Type B pancreatic cell (in vitro differentiated cells): ENCODE measurements at regions not wholly inside any gene's neighbourhood (a gene's known extent, or its start where the extent isn't known, plus 50 kb on each side); places are given as distances from the start of the nearest gene placed in this dataset.

Experiments
- DNase-seq: peaks from one replicate; pipeline ENCODE4 v3.0.0; 2021; ENCODE audit warnings: mixed read lengths; ENCODE audit not compliant: unreplicated experiment; ENCODE audit errors: extremely low spot score
- H3K27ac Mint-ChIP-seq: 2 replicates; pipeline ENCODE4 v1.8.0; 2021; ENCODE audit warnings: mild to moderate bottlenecking, mixed read lengths
- H3K27me3 Mint-ChIP-seq: 2 replicates; pipeline ENCODE4 v1.8.0; 2021; ENCODE audit warnings: mixed read lengths
- H3K36me3 Mint-ChIP-seq: 2 replicates; pipeline ENCODE4 v1.8.0; 2021; ENCODE audit warnings: mixed read lengths
- H3K4me1 Mint-ChIP-seq: one replicate; pipeline ENCODE4 v1.8.0; 2021; ENCODE audit warnings: mixed read lengths; ENCODE audit not compliant: unreplicated experiment
- H3K4me3 Mint-ChIP-seq: 2 replicates; pipeline ENCODE4 v1.8.0; 2021; ENCODE audit warnings: mild to moderate bottlenecking, mixed read lengths
- H3K9me3 Mint-ChIP-seq: 2 replicates; pipeline ENCODE4 v1.8.0; 2021; ENCODE audit warnings: mixed read lengths
- TF ChIP-seq, protein P1 (sequence below): fragments of 200-600 bp; sonication (generic); conservative IDR thresholded peaks from 2 replicates; pipeline ENCODE4 v1.5.0; 2021; ENCODE audit warnings: antibody characterized with exemption, mild to moderate bottlenecking

DNA sequence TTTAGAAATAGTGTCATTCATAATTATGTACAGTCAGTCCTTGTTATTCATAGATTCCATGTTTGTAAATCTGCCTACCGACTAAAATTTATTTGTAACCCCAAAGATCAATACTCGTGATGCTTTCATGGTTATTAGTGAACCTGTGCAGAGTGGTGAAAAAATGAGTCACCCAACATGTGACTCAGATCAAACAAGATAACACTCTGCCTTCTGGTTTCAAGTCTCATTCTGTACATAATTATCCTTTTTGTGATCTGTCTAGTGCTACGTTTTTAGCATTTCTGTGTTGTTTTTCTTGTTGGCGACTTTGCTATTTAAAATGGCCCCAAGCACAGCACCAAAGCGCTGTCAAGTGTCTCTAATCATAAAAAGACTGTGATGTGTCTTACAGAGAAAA, 274.7 kb downstream of the SUCLA2 start:
- no peaks in the 10 kb centered on the region for H3K36me3 Mint-ChIP-seq
- DNase-seq: no peak
- no peaks in the 10 kb centered on the region for H3K4me1 Mint-ChIP-seq
- TF ChIP-seq, protein P1, sequence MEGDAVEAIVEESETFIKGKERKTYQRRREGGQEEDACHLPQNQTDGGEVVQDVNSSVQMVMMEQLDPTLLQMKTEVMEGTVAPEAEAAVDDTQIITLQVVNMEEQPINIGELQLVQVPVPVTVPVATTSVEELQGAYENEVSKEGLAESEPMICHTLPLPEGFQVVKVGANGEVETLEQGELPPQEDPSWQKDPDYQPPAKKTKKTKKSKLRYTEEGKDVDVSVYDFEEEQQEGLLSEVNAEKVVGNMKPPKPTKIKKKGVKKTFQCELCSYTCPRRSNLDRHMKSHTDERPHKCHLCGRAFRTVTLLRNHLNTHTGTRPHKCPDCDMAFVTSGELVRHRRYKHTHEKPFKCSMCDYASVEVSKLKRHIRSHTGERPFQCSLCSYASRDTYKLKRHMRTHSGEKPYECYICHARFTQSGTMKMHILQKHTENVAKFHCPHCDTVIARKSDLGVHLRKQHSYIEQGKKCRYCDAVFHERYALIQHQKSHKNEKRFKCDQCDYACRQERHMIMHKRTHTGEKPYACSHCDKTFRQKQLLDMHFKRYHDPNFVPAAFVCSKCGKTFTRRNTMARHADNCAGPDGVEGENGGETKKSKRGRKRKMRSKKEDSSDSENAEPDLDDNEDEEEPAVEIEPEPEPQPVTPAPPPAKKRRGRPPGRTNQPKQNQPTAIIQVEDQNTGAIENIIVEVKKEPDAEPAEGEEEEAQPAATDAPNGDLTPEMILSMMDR: no peak
- H3K27ac Mint-ChIP-seq: no peak overlapping the region
- no peak overlapping the region for H3K4me3 Mint-ChIP-seq
- H3K27me3 Mint-ChIP-seq: no peaks in the 10 kb centered on the region
- H3K9me3 Mint-ChIP-seq: no peaks in the 10 kb centered on the region

DNA sequence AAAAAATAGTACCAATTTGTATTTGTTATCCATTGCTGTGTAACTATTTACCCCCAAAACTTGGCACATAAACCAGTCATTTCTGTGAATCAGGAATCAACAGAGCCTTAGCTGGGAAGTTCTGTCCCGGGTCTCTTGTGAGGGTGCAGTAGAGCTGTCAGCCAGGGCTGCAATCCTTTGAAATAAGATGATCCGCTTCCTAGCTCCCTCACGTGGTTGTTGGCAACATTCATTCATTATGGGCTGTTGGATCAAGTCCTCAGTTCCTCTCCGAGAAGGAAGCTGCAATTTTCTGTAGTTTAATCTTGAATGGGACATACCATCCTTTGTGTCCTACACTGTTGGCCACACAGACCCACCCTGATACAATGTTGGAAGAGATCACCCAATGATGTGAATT, 277.2 kb downstream of the SUCLA2 start:
- no peak overlapping the region for H3K4me3 Mint-ChIP-seq
- no peak for DNase-seq
- no peaks in the 10 kb centered on the region for H3K4me1 Mint-ChIP-seq
- no peak overlapping the region for H3K27ac Mint-ChIP-seq
- no peaks in the 10 kb centered on the region for H3K36me3 Mint-ChIP-seq
- TF ChIP-seq, protein P1: no peak
- no peaks in the 10 kb centered on the region for H3K9me3 Mint-ChIP-seq
- H3K27me3 Mint-ChIP-seq: no peaks in the 10 kb centered on the region

DNA sequence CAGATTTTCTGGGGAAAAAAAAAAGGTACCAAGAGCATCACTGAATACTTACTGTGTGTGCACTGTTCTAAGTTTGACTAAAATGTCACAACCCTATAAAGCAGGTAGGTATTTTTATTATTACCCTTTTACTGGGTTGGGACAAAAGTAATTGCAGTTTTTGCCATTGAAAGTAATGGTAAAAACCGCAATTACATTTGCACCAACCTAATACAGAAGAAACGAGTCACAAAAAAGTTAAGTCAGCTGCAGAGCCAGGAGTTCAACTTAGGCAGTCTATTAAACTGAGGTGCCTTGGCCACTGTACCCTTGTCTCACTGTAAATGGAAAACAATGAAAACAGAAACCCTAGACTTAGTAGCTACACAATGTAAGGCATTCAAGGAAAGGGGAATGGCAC, 281.9 kb downstream of the SUCLA2 start:
- H3K36me3 Mint-ChIP-seq: no peaks in the 10 kb centered on the region
- no peak for DNase-seq
- no peak overlapping the region for H3K4me3 Mint-ChIP-seq
- H3K27me3 Mint-ChIP-seq: no peaks in the 10 kb centered on the region
- TF ChIP-seq, protein P1: no peak
- H3K9me3 Mint-ChIP-seq: no peaks in the 10 kb centered on the region
- H3K4me1 Mint-ChIP-seq: no peaks in the 10 kb centered on the region
- no peak overlapping the region for H3K27ac Mint-ChIP-seq

DNA sequence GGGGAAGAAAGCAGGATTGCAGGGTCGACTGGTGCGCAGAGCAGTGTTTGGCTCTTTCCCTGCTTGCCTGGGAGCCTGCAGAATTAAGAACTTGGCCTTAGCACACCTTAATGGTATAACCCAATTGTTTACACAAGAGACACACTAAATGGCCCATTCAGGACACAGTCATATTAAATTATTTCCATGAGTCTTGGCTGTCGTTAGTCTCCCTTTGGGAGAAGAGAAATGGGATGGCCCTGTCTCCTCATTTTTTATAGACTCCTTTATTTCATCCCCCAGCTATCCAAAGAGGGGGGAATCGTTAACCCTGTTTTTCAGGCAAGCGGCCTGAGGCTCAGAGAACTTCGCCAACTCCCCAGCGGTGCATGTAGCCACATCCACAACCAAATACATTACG, 282.5 kb downstream of the SUCLA2 start:
- DNase-seq: no peak
- Mint-ChIP-seq H3K4me3 (no peak overlapping the region), H3K36me3 (no peaks in the 10 kb centered on the region), H3K27ac (no peak overlapping the region), H3K9me3 (no peaks in the 10 kb centered on the region), H3K4me1 (no peaks in the 10 kb centered on the region), H3K27me3 (no peaks in the 10 kb centered on the region)
- TF ChIP-seq, protein P1: no peak

DNA sequence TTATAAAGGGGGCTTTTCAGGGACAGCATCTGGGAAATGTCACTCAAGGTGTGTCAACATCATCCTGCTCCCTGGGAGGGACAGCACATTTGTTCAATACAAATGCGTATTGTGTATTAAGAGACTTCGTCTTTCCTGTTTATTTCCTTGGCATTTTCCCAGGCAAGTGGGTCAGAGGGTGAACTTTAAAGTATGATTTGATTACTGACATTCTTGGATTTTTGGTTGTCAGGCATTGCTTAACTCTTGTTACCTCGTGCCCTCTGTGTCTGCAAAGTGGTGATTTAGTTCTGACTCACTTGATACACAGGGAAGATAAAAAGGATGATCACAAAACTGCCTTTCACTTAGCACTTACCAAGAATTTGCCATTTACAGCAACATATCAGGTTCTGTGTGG, 292.7 kb downstream of the SUCLA2 start:
- H3K27me3 Mint-ChIP-seq: peaks cover 11% of the 10 kb centered on the region
- H3K4me1 Mint-ChIP-seq: no peaks in the 10 kb centered on the region
- H3K36me3 Mint-ChIP-seq: no peaks in the 10 kb centered on the region
- no peak overlapping the region for H3K27ac Mint-ChIP-seq
- TF ChIP-seq, protein P1: no peak
- H3K4me3 Mint-ChIP-seq: no peak overlapping the region
- no peaks in the 10 kb centered on the region for H3K9me3 Mint-ChIP-seq
- no peak for DNase-seq

DNA sequence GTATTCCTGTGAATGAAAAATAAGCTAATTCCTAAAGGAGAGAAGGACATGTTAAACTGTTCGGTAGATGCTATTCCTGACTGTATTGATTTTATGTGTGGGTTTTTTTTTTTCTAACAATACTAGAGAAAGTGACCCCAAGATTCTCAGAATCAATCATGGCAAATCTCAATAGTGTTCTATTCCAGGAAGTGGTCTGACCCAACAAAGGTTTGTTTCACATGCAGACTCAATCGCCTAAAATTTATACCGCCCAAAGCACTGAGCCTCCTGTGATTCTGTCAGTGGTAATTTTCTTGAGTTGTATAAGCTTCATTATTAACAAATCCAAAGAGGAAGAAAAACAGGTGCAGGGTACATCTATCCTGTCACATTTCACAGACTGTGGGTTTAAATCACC, 293.7 kb downstream of the SUCLA2 start:
- Mint-ChIP-seq H3K9me3 (no peaks in the 10 kb centered on the region), H3K4me1 (no peaks in the 10 kb centered on the region), H3K27ac (no peak overlapping the region), H3K27me3 (peaks cover 11% of the 10 kb centered on the region), H3K4me3 (no peak overlapping the region), H3K36me3 (no peaks in the 10 kb centered on the region)
- DNase-seq: no peak
- TF ChIP-seq, protein P1: no peak
